C4-2B (cell line): ENCODE measurements at regions not wholly inside any gene's neighbourhood (a gene's known extent, or its start where the extent isn't known, plus 50 kb on each side); places are given as distances from the start of the nearest gene placed in this dataset.
"Not testable (repeated sequence)": the region's sequence is repeated elsewhere in the genome, so short reads cannot be mapped to it uniquely, and the experiment has no call there.

Source experiments
- H3K27ac ChIP-seq: fragments of 450-650 bp; 2 replicates; pipeline ENCODE4 v1.5.1; 2017
- CTCF ChIP-seq: fragments of 450-650 bp; conservative IDR thresholded peaks from 2 replicates; pipeline ENCODE4 v1.5.1; 2017; ENCODE audit warnings: mild to moderate bottlenecking
- ZFX ChIP-seq: fragments of 450-650 bp; IDR thresholded peaks from 2 replicates; pipeline ENCODE4 v1.6.1; 2017

- TF ChIP-seq CTCF (no peak), ZFX (no peak)
- H3K27ac ChIP-seq, result no peak overlapping the region
Observed at GRCh38 chr5:94102849-94103248, 361.4 kb upstream of the POU5F2 start.

- H3K27ac ChIP-seq, result not testable (repeated sequence)
Observed at GRCh38 chr5:94097384-94097783, 356.0 kb upstream of the POU5F2 start.

GRCh38 chr5:94094793-94095441 lies 353.5 kb upstream of the POU5F2 start:
- no peak for TF ChIP-seq CTCF
- H3K27ac ChIP-seq, result no peak overlapping the region

GRCh38 chr5:94093300-94093699 lies 351.9 kb upstream of the POU5F2 start:
- TF ChIP-seq CTCF, result no peak
- TF ChIP-seq ZFX, result no peak
- H3K27ac ChIP-seq, result no peak overlapping the region

GRCh38 chr5:94086635-94087034 lies 345.2 kb upstream of the POU5F2 start:
- H3K27ac ChIP-seq, result not testable (repeated sequence)
- peak; percentile 74 for TF ChIP-seq CTCF

GRCh38 chr5:94086194-94086593 lies 344.8 kb upstream of the POU5F2 start:
- TF ChIP-seq ZFX, result no peak
- no peak for TF ChIP-seq CTCF
- no peak overlapping the region for H3K27ac ChIP-seq

- H3K27ac ChIP-seq, result no peak overlapping the region
- no peak for TF ChIP-seq CTCF
- no peak for TF ChIP-seq ZFX
Observed at GRCh38 chr5:94082405-94082804, 341.0 kb upstream of the POU5F2 start.

- no peak overlapping the region for H3K27ac ChIP-seq
- TF ChIP-seq CTCF, result no peak
- no peak for TF ChIP-seq ZFX
Observed at GRCh38 chr5:94081088-94081487, 339.7 kb upstream of the POU5F2 start.
